ENCODE measurements at regions not wholly inside any gene's neighbourhood (a gene's known extent, or its start where the extent isn't known, plus 50 kb on each side); places are given as distances from the start of the nearest gene placed in this dataset.

- Histone ChIP-seq H3K36me3 (ENCODE audit: insufficient read depth, low read length) (no peaks in the 10 kb centered on the region), H3K27ac (ENCODE audit: low read length) (no peak overlapping the region), H3F3A (ENCODE audit: insufficient read depth, low read length, poor library complexity, severe bottlenecking) (no peaks in the 10 kb centered on the region), H3K27me3 (ENCODE audit: insufficient read depth, low read depth, low read length) (no peaks in the 10 kb centered on the region), H3K4me2 (ENCODE audit: low read length) (no peak overlapping the region), H3K9ac (ENCODE audit: low read length) (no peak overlapping the region), H4K20me1 (ENCODE audit: insufficient read depth) (no peaks in the 10 kb centered on the region), H3K9me2 (ENCODE audit: insufficient read depth, low read length) (no peaks in the 10 kb centered on the region), H2AFZ (ENCODE audit: low read depth, low read length) (no peak overlapping the region), H3K79me2 (replicated peaks; ENCODE audit: insufficient read depth, low read length) (no peaks in the 10 kb centered on the region), H3K4me3 (ENCODE audit: low read length) (no peak overlapping the region), H3K9me3 (ENCODE audit: low read length) (no peaks in the 10 kb centered on the region)
- no peak for TF ChIP-seq EZH2 (IDR thresholded peaks at IDR 0.05; ENCODE audit: borderline replicate concordance, insufficient read depth, low read length, poor library complexity, severe bottlenecking)
- TF ChIP-seq POLR2AphosphoS5 (IDR thresholded peaks at IDR 0.05): no peak
- no peak for TF ChIP-seq MXI1 (conservative IDR thresholded peaks at IDR 0.05; ENCODE audit: poor library complexity, severe bottlenecking)
- no peak for TF ChIP-seq TAF1 (IDR thresholded peaks at IDR 0.05; ENCODE audit: low read depth)
These were observed 104.5 kb upstream of the NCK2 start for GRCh38 chr2:105640246-105640645.

DNA sequence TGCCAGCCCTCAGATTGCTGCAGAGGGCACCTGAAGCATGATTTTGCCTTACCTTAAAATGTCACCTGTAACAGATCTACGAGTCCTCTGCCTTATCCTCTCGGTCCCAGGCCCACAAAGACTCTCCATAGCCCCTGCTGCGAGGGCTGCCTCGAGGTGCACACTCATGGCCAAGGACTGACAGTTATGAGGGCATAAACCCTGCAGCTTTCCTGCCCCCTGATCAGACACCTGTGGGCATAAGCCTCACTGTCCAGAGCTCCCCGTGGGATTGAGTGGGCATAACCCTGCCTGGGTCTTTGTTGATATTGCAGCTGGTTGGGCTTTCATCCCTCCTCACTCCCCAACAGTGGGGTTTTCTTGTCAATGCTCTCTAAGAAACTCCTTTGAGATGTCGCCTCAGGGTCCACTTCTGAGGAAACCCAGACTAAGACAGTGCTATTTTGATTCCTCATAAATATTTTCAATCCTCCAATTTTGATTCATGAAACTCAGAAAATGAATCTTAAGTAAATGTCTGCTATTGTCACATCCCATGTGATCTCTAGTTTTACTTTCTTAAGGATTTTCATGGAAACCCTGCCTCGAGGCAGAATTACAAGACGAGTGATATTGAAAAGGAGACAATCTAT lies 108.5 kb upstream of the NCK2 start:
- no peaks in the 10 kb centered on the region for H3K79me2 ChIP-seq (replicated peaks; ENCODE audit: insufficient read depth, low read length)
- H3F3A ChIP-seq (ENCODE audit: insufficient read depth, low read length, poor library complexity, severe bottlenecking): no peaks in the 10 kb centered on the region
- H4K20me1 ChIP-seq (ENCODE audit: insufficient read depth): no peaks in the 10 kb centered on the region
- H3K4me3 ChIP-seq (ENCODE audit: low read length): no peak overlapping the region
- no peaks in the 10 kb centered on the region for H3K36me3 ChIP-seq (ENCODE audit: insufficient read depth, low read length)
- no peaks in the 10 kb centered on the region for H3K27me3 ChIP-seq (ENCODE audit: insufficient read depth, low read depth, low read length)
- H3K27ac ChIP-seq (ENCODE audit: low read length): no peak overlapping the region
- no peak overlapping the region for H3K4me2 ChIP-seq (ENCODE audit: low read length)
- no peak overlapping the region for H2AFZ ChIP-seq (ENCODE audit: low read depth, low read length)
- no peak for TF ChIP-seq EP300 (conservative IDR thresholded peaks at IDR 0.05; ENCODE audit: poor library complexity, severe bottlenecking)
- H3K9ac ChIP-seq (ENCODE audit: low read length): no peak overlapping the region
- no peaks in the 10 kb centered on the region for H3K9me2 ChIP-seq (ENCODE audit: insufficient read depth, low read length)
- H3K9me3 ChIP-seq (ENCODE audit: low read length): no peaks in the 10 kb centered on the region

GRCh38 chr2:105635564-105635963 lies 109.1 kb upstream of the NCK2 start:
- Histone ChIP-seq H3F3A (ENCODE audit: insufficient read depth, low read length, poor library complexity, severe bottlenecking) (no peaks in the 10 kb centered on the region), H4K20me1 (ENCODE audit: insufficient read depth) (no peaks in the 10 kb centered on the region), H3K27ac (ENCODE audit: low read length) (no peak overlapping the region), H3K36me3 (ENCODE audit: insufficient read depth, low read length) (no peaks in the 10 kb centered on the region), H3K4me2 (ENCODE audit: low read length) (no peak overlapping the region), H3K27me3 (ENCODE audit: insufficient read depth, low read depth, low read length) (no peaks in the 10 kb centered on the region), H3K9me2 (ENCODE audit: insufficient read depth, low read length) (no peaks in the 10 kb centered on the region), H3K9me3 (ENCODE audit: low read length) (no peaks in the 10 kb centered on the region), H3K9ac (ENCODE audit: low read length) (peak overlapping the region; percentile 15), H3K4me3 (ENCODE audit: low read length) (no peak overlapping the region), H2AFZ (ENCODE audit: low read depth, low read length) (no peak overlapping the region), H3K79me2 (replicated peaks; ENCODE audit: insufficient read depth, low read length) (no peaks in the 10 kb centered on the region)
- TF ChIP-seq POLR2AphosphoS5 (IDR thresholded peaks at IDR 0.05) (no peak), CTCF (IDR thresholded peaks at IDR 0.05; ENCODE audit: poor library complexity, severe bottlenecking) (no peak), SMC3 (conservative IDR thresholded peaks at IDR 0.05; ENCODE audit: poor library complexity) (no peak), EZH2 (IDR thresholded peaks at IDR 0.05; ENCODE audit: borderline replicate concordance, insufficient read depth, low read length, poor library complexity, severe bottlenecking) (no peak), RAD21 (conservative IDR thresholded peaks at IDR 0.05) (no peak), MXI1 (conservative IDR thresholded peaks at IDR 0.05; ENCODE audit: poor library complexity, severe bottlenecking) (no peak), REST (IDR thresholded peaks at IDR 0.05; ENCODE audit: borderline replicate concordance) (no peak), TAF1 (IDR thresholded peaks at IDR 0.05; ENCODE audit: low read depth) (no peak), EP300 (conservative IDR thresholded peaks at IDR 0.05; ENCODE audit: poor library complexity, severe bottlenecking) (no peak)
